Head of caudate nucleus (tissue), 42 donors: ENCODE measurements at regions not wholly inside any gene's neighbourhood (a gene's known extent, or its start where the extent isn't known, plus 50 kb on each side); places are given as distances from the start of the nearest gene placed in this dataset.

ENCODE experiments used
- DNase-seq, 42 donors: peaks; one replicate each; pipeline versions ENCODE4 v3.0.0 to v3.0.0-alpha.2; 2020 to 2021; ENCODE audit warnings: mixed read lengths in 7 of 42
- intact Hi-C: fragments of 100-400 bp; cut with DNase I; formaldehyde crosslinking; loops from one replicate; pipeline ENCODE4 v1.15.0; 2022

DNA sequence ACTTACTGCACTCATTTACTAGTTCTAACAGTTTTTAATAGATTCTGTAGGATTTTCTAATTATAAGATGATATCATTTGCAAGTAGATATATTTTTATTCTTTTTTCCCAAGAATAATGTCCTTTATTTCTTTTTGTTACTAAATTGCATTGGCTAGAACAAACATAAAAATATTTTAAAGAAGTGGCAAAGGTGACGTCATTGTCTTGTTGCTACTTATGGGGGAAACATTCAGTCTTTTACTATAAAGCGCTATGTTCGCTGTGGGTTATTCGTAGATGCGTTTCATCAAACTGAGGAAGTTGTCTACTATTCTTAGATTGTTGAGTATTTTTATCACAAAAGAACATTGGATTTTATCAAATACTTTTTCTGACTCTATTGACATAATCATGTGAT lies 765.2 kb upstream of the POU3F3 start:
- DNase-seq, result no peak
- intact Hi-C loops, result no loop called here

DNA sequence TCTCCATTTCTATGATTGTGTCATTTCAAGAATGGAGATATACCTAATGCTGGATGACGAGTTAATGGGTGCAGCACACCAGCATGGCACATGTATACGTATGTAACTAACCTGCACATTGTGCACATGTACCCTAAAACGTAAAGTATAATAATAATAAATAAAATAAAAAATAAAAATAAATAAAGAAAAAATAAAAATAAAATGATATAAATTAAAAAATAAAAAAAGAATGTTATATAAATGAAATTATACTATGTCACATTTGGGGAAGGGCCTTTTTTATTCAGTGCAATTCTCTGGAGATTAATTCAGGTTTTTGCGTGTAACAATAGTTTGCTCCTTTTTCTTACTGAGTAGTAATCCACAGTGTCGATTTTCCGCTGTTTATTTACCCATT lies 763.5 kb upstream of the POU3F3 start:
- intact Hi-C loops, result no loop called here
- no peak for DNase-seq

DNA sequence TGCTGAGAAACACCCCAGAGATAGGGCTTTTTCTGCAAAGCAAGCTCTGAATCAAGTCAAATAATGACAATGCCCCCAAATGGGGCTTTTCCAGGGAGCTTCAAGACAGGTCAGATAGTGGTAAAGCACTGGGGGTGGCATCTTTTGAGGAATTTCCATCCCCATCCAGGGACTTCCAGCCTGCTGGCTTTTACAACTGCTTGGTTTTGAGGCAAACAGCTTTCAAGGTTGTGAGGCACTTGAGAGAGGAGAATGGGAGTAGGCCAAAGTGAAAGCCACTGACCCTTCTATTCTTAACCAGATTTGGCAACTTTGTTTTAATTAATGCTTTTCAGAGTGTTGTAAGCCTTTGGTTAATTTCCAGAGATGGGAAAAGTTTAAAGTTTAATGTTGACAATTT lies 762.0 kb upstream of the POU3F3 start:
- no peak for DNase-seq
- intact Hi-C loops, result no loop called here

DNA sequence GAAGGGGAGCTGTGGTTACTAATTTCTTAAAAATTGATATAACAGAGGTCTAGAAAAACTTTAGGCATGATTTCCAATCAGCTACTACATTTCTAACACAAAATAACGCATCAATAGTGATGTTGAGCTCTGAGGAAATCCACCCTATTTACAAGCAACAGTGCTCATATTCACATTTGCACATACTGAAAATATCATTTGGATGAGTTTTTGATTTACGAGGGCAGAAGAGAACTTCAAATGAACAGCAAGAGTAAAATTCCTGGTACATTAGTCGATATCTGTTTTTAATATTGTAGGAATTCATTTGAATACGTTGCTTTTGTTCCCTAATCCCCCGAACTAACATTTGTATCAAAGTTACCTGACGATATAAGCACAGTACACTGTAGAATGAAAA lies 761.0 kb upstream of the POU3F3 start:
- no peak for DNase-seq
- intact Hi-C loops, result no loop called here

DNA sequence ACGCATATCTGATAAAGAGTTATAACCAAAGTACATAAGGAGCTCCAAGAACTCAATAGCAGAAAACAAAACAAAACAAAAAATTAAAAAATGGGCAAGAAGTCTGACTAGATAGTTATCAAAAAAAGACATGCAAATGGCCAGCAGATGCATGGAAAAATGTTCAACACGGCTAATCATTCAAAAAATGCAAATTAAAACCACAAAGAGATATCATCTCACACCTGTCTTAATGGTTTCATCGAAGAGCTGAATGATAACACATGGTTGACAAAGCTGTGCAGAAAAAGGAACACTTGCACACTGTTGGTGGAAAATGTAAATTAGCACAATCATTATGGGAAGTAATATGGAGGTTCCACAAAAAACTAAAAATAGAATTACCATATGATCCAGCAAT lies 751.3 kb upstream of the POU3F3 start:
- DNase-seq, result no peak
- intact Hi-C loops, result no loop called here

DNA sequence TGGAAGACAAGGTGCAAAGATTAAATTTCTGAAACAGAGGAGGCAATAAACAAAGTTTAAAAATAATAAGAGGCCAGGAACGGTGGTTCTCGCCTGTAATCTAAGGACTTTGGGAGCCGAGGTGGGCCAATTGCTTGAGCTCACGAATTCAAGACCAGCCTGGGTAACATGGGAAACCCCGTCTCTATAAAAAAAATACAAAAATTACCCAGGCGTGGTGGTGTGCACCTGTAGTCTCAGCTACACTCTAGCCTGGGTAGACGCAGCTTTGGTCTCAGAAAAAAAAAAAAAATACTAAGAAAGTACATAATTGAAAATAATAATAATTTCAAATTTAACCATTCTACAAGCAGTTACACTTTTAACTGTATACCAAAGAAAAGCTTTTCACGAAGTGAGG lies 744.6 kb upstream of the POU3F3 start:
- no peak for DNase-seq
- intact Hi-C loops, result no loop called here

DNA sequence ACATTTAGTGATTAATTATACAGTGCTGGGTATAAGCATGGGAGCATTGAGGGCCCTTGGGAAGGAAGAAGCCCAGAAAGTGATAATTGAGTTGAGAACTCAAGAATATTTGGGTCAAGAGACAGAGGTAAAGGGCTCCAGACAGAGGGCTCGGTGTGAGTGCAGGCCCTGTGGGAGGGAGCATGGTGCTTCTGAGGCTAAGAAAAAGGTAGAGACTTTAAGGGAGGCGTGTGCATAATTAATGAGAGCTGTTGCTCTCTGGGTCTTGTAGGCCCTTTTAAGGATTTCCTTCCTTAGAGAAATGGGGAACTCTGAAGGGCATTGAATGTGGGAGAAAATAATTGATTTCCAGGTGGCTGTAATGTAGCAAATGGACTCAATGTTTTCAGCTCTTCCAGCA lies 735.0 kb upstream of the POU3F3 start:
- intact Hi-C loops, result no loop called here
- no peak for DNase-seq

DNA sequence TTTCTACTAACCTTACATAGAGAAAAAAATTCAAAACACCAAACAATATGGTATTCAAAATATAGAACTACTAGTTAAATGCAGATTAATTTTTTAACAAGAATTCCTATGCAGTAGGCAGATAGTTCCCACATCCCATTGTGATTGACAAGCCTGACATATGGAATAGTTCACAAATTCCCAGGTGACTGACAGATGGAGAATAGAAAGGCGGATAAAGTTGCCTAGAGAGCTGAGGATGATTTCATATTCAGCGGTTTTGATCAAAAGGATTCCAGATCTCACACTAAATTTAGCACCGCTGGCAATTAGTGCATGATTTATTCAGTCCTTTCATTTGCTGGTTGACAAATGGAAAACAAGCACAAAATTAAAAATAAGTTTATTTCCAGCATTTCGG lies 733.7 kb upstream of the POU3F3 start:
- peak in 1 of 42 donors; percentile 8 for DNase-seq
- intact Hi-C loops, result no loop called here

DNA sequence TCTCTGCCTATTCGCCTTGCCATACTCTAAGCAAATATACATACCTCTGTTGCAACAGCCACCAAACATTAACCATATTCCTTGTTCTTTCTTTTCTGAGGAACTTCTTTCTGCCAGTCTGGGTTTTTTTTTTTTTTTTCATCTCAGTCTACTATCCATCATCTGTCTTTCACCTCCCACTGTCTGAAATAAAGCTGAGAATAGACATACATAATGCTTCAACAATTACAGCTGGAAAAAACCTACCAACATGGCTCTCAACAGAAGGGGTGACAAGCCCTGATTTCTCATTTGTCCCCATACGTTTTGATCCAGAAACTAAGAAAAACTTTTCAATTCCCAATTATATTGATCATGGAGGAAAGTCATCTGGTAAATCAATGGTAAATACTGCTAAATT lies 728.8 kb upstream of the POU3F3 start:
- DNase-seq, result no peak
- intact Hi-C loops, result no loop called here

DNA sequence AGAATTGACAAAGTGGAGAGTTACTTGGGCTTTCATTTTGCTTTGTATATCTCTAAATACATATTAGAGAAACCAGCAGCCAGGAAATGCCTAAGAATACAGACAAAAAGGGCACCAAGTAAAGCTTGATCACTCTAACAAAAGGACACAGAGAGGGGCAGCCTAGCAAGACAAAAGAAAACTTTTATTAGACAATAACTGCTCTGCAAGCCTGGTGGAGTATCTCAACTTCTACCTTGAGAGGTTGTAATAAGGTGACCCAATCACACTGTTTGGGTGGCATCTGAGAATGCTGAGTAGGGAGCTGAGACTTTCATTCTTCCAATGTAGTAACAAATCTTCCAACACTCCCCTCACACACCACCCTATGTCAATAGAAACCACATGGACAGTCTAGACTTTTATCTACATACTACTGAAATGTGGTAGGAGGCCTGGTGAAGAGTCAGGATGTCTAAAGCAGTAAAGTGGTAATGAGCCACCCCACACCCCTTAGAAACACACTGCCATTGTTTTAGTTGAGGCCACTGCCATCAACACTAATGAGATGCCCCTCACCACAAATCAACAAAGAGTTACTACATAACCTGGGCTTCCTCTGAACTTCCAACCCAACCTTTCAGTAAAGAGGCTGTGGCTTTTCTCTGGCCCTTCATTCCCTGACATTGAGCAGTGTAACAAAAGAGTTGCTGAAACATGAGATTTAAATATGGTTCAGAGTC lies 726.7 kb upstream of the POU3F3 start:
- DNase-seq, result no peak
- intact Hi-C loops, result no loop called here

DNA sequence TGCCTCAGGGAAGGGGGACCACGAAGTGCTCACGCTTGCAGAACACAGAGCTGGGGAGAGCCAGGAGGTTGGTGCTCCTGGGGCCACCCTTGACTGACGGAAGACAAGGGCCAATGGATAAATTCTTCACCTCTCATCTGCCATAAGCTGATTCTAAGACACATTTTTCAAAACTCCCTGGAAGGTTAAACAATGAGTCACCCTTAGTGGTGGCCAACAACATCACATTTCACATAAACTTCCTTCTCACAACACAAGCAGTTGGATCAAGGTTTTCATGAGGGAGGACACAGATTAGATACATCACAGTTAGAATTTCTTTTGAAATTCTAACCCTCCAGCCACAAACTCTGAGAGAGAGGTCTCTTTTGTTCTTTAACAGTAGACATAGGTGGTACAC lies 713.6 kb upstream of the POU3F3 start:
- no peak for DNase-seq
- intact Hi-C loops, result no loop called here

DNA sequence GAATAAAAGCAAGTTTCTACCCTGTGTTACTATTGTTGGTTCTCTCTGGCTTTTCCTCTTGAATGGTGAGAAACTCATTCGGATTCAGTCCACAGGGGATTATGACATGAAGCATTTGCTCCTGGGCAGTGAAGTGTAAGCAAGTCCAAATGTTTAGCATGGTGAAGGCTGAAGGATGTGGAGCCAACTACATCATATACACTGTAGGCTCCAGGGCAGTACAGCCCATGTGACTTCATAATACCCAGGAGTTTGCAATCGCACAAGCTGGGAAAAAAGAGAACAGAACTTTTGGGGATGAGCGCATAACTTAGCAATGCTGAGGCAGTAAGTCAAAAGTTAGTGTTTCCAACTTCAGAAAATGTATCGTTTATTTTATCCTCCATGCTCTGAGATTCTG lies 695.7 kb upstream of the POU3F3 start:
- intact Hi-C loops, result no loop called here
- no peak for DNase-seq

DNA sequence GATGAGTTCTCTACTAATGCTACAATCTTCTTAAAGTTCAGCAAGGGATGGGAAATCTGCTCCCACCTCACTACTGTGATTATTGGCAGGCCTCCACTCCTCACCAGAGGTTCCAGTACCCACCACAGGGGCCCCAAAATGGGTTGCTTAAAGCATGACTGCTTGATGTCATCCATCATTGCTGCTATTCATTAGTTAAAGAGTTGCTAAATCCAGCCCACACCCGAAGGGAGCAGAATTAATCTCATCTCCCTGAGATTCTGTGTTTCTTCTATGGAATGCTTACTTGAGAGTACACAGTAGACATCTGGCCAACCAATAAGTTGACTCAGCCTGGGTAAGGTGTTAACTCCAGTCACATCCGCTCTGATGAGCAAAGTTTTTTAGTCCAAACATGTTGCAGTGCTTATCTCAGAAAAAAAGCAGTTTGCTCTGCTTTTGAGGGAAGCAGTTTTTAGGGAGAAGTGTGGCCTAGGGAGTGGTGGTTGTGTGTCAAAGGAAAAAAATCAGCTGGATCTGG lies 690.2 kb upstream of the POU3F3 start:
- DNase-seq, result no peak
- intact Hi-C loops, result no loop called here

DNA sequence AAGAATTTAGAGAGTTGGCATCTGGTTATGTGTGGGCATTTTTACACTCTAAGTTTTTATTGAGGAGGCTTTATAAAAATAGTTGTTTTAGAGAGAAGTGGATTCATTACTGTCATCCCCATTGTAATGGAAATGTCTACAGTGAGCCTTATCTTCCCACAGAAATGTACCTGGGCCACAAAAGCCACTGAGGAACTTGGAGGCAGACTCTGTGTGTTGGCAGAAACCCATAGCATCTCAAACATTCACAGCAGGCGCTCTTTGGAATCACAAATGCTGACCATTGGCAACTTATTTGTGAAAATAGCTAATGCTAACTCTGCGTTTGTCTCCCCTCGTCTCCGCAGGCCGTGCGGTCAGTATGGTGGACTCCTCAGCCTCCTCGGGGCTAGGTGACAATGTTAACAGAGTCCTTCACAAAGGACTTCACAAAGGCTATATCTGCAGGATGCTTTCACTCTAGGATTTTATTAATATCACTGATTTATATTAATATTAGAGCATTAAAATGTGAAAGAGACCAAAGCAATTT lies 689.1 kb upstream of the POU3F3 start:
- intact Hi-C loops, result no loop called here
- no peak for DNase-seq

DNA sequence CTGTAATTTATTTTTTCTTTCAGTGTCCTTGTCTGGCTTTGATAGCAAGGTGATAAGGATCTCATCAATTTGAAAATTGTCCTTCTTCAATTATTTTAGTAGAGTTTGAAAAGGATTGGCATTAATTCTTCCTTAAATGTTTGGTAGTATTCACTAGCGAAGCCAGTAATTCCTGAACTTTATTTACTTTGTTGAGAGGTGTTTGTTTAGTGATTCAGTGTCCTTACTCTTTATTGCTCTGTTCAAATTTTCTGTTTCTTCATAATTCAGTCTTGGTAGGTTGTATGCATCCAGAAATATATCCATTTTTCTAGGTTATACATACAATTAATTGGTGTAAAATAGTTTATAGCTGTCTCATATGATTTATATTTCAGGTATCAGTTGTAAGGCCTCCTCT lies 676.7 kb upstream of the POU3F3 start:
- DNase-seq, result no peak

DNA sequence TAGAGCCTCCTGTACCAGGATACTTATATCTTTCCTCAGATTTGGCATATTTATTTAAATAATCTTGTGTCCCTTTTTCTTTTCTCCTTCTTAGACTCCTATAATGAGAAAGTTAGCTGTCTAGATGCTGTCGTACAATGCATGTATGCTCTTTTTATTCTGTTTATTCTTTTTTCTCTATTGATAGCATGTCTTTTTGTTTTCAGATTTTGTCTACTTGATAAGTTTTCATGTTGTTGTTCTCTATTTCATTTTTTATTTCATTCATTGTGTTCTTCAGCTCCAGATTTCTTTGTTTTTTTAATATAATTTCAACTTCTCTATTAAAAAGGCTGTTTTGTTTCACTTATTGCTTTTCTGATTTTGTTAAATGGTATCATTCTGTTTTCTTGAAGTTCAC lies 674.3 kb upstream of the POU3F3 start:
- intact Hi-C loops, result no loop called here

More for the DNA sequence above, 676.7 kb upstream of the POU3F3 start:
- intact Hi-C loops, result no loop called here

DNA sequence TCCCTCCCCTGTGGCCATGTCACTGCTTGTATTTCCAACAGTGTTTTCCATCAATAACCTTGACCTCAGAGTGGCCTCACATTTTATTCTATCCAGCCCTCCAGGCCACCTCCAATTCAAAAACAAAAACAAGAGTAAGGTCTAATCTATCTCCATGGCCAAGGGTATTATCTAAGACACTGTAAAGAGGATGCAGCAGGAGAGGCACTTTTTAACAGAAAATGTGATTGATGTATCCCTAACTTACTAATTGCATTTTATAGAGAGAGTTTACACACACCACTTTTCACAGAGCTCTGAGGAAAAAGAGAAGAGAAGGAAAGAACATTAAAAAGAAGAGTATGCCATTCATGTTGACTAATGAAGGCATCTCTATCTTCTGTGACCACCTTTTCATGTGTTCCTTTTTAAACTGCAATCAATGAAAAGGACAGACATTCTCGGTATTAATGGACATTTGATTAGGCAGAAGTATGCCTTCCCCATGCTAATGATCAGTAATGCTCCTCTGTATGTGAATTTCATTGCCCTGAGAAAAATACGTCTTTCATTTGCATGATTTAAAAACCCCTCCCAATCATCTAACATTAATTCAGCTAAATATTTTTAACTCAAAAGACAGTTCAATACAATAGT lies 653.3 kb upstream of the POU3F3 start:
- intact Hi-C loops, result no loop called here

More for the DNA sequence above, 674.3 kb upstream of the POU3F3 start:
- no peak for DNase-seq

DNA sequence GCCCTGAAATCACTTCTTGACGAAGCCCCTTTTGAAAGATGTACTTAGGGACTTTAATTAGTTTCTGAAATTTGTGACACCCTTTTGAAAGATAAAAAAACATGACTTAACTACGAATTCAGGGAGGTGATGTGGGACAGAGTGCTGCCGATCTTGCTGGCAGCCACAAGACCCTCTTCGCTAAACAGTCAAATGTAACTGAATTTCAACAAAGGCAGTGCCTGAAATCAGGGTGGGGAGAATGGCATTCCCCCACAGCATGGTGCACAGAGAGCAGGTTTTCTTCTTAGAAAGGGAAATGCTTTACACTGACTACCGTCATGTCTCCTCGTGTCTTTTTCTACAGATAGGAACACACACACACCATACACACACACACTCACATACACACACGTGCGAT lies 640.2 kb upstream of the POU3F3 start:
- intact Hi-C loops, result no loop called here
- no peak for DNase-seq

More for the DNA sequence above, 653.3 kb upstream of the POU3F3 start:
- DNase-seq, result no peak

DNA sequence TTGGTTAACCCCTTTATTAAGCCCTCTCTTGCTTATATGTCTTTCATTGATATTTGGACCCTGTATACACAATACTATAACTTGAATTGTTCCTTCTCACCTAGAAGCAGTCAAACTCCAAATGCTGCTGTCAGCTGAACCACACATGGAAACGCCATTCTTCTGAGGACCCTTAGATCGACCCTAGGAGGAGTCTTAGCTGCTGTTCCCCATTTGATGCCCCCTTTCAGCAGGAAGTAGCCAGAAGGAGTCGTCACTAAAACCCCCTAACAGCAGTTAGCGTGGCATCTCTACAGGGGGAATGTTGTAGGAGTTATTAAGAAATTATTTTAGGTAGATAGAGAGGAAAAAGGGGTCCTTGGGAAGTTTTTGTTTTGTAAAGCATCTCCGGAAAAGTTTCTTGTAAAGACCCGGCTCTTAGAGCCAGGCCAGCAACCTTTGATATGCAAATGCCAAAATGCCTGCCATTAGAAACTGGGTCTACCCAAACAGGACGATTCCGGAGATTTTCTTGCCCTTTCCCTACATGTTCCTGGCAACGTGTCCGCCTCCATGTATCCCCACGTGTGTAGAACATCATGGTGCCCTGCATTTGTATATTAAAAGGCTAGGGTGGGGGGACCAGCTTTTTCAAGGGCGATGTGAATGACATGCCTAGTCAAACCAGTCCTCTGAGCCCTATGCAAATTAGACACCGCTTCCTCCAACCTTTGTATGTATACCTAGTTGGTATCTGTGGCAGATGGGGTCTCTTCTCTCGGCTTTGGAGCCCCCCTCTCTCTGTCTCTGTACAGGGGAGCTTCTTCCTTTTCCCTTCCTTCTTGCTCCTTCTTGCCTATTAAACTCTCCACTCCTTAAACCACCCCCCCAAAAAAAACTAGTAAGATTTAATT lies 638.4 kb upstream of the POU3F3 start:
- no peak for DNase-seq
- intact Hi-C loops, result no loop called here

DNA sequence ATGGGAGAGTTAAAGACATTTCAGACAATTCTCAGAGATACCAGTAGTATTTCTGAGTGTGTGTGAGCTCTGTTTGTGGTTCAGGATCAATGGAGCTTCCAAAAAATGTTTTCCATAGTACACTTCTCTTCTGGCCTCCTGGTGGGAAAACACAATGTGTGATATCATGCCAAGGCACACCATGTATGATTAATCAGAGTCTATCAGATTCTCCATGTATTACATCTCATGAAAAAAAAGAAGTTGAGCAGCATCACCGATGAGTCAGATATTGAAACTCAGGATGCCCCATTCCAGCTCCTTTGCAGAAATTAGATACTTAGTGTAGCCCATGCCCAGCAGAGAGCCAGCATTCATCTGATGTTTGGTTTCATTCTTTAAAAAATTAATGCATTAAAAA lies 620.3 kb upstream of the POU3F3 start:
- intact Hi-C loops, result no loop called here
- no peak for DNase-seq
